SK-N-SH treated with all-trans-retinoic acid at 6 μM for 48 hours (cell line): ENCODE measurements at regions not wholly inside any gene's neighbourhood (a gene's known extent, or its start where the extent isn't known, plus 50 kb on each side); places are given as distances from the start of the nearest gene placed in this dataset.

Experiments used
- ARNTL ChIP-seq: fragments of 450-650 bp; formaldehyde crosslinking; IDR thresholded peaks from 2 replicates; pipeline ENCODE4 v1.5.0; 2020; ENCODE audit warnings: low read depth, mild to moderate bottlenecking, moderate library complexity, borderline replicate concordance
- BACH2 ChIP-seq: fragments of 250-450 bp; sonication (Bioruptor Pico); IDR thresholded peaks from 2 replicates; pipeline ENCODE4 v1.9.0; 2021; ENCODE audit warnings: mild to moderate bottlenecking, borderline replicate concordance
- CSDC2 ChIP-seq: fragments of 250-450 bp; sonication (Bioruptor Pico); IDR thresholded peaks from 2 replicates; pipeline ENCODE4 v1.5.0; 2020; ENCODE audit warnings: mild to moderate bottlenecking, moderate library complexity
- ESRRG ChIP-seq: fragments of 250-450 bp; sonication (Bioruptor Pico); IDR thresholded peaks from 2 replicates; pipeline ENCODE4 v1.6.1; 2021; ENCODE audit warnings: mild to moderate bottlenecking
- OSR1 ChIP-seq: fragments of 250-450 bp; sonication (Bioruptor Pico); IDR thresholded peaks from 2 replicates; pipeline ENCODE4 v1.8.0; 2022; ENCODE audit warnings: moderate library complexity, mild to moderate bottlenecking, inconsistent platforms
- RARB ChIP-seq: fragments of 250-450 bp; sonication (Bioruptor Pico); IDR thresholded peaks from 2 replicates; pipeline ENCODE4 v1.8.0; 2021; ENCODE audit warnings: mild to moderate bottlenecking, moderate library complexity
- SNAI2 ChIP-seq: fragments of 250-450 bp; sonication (Bioruptor Pico); IDR thresholded peaks from 2 replicates; pipeline ENCODE4 v1.5.0; 2020; ENCODE audit warnings: mild to moderate bottlenecking, moderate library complexity
- TCF4 ChIP-seq: fragments of 250-450 bp; sonication (Bioruptor Pico); IDR thresholded peaks from 2 replicates; pipeline ENCODE4 v1.8.0; 2021; ENCODE audit warnings: mild to moderate bottlenecking, moderate library complexity, borderline replicate concordance
- TOX ChIP-seq: fragments of 250-450 bp; sonication (Bioruptor Pico); IDR thresholded peaks from 2 replicates; pipeline ENCODE4 v1.8.0; 2021; ENCODE audit warnings: mild to moderate bottlenecking, moderate library complexity, borderline replicate concordance
- ZFP30 ChIP-seq: fragments of 450-650 bp; formaldehyde crosslinking; IDR thresholded peaks from 2 replicates; pipeline ENCODE4 v1.5.0; 2022; ENCODE audit warnings: mild to moderate bottlenecking, moderate library complexity
- ZNF70 ChIP-seq: fragments of 450-650 bp; formaldehyde crosslinking; IDR thresholded peaks from 2 replicates; pipeline ENCODE4 v1.5.0; 2020; ENCODE audit warnings: mild to moderate bottlenecking, moderate library complexity
- TF ChIP-seq, protein P1 (sequence below): fragments of 250-450 bp; sonication (Bioruptor Pico); IDR thresholded peaks from 2 replicates; pipeline ENCODE4 v1.5.1; 2020; ENCODE audit warnings: low read depth, mild to moderate bottlenecking, moderate library complexity
- TF ChIP-seq, protein P2 (sequence below): fragments of 250-450 bp; sonication (Bioruptor Pico); IDR thresholded peaks from 2 replicates; pipeline ENCODE4 v1.8.0; 2020; ENCODE audit warnings: mild to moderate bottlenecking, moderate library complexity, borderline replicate concordance

DNA sequence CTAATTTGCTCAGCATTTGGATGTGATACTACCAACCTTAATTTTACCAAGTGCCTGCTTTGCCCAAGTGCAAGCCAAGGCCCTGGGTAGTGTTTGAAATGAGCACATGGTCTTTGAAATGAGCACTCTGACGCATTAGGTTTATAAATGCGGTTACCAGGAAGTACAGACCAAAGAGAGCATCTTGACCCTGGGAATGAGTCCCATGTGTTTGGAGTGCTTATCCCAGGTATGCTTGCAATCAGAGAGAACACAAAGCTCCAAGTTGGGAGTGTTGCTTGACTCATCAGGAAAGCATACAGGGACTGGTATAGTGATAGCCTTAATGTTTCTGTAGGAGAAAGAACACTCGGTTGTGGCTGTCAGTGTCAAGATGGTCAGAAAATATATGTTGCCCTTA lies 203.6 kb upstream of the MAMLD1 start:
- TF ChIP-seq TOX (CRISPR knock-in tag): no peak
- TF ChIP-seq BACH2 (CRISPR knock-in tag): no peak
- no peak for TF ChIP-seq TCF4
- TF ChIP-seq ZFP30 (CRISPR knock-in tag): no peak
- no peak for TF ChIP-seq SNAI2
- TF ChIP-seq, protein P1, sequence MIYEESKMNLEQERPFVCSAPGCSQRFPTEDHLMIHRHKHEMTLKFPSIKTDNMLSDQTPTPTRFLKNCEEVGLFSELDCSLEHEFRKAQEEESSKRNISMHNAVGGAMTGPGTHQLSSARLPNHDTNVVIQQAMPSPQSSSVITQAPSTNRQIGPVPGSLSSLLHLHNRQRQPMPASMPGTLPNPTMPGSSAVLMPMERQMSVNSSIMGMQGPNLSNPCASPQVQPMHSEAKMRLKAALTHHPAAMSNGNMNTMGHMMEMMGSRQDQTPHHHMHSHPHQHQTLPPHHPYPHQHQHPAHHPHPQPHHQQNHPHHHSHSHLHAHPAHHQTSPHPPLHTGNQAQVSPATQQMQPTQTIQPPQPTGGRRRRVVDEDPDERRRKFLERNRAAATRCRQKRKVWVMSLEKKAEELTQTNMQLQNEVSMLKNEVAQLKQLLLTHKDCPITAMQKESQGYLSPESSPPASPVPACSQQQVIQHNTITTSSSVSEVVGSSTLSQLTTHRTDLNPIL (CRISPR knock-in tag): no peak
- TF ChIP-seq ARNTL (CRISPR knock-in tag): no peak
- TF ChIP-seq ZNF70 (CRISPR knock-in tag): no peak
- no peak for TF ChIP-seq CSDC2
- no peak for TF ChIP-seq RARB (CRISPR knock-in tag)
- TF ChIP-seq, protein P2, sequence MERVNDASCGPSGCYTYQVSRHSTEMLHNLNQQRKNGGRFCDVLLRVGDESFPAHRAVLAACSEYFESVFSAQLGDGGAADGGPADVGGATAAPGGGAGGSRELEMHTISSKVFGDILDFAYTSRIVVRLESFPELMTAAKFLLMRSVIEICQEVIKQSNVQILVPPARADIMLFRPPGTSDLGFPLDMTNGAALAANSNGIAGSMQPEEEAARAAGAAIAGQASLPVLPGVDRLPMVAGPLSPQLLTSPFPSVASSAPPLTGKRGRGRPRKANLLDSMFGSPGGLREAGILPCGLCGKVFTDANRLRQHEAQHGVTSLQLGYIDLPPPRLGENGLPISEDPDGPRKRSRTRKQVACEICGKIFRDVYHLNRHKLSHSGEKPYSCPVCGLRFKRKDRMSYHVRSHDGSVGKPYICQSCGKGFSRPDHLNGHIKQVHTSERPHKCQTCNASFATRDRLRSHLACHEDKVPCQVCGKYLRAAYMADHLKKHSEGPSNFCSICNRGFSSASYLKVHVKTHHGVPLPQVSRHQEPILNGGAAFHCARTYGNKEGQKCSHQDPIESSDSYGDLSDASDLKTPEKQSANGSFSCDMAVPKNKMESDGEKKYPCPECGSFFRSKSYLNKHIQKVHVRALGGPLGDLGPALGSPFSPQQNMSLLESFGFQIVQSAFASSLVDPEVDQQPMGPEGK (CRISPR knock-in tag): no peak
- TF ChIP-seq ESRRG (CRISPR knock-in tag): no peak
- TF ChIP-seq OSR1 (CRISPR knock-in tag): no peak
